ENCODE measurements at regions not wholly inside any gene's neighbourhood (a gene's known extent, or its start where the extent isn't known, plus 50 kb on each side); places are given as distances from the start of the nearest gene placed in this dataset.

GRCh38 chr5:89087128-89087527, 204.1 kb upstream of the MEF2C start:
- no peak overlapping the region for H3K4me3 ChIP-seq (ENCODE audit: low read length)
- no peak overlapping the region for H3K9ac ChIP-seq (ENCODE audit: low read depth, low read length)
- H3K4me2 ChIP-seq (ENCODE audit: low read length), result no peak overlapping the region

DNA sequence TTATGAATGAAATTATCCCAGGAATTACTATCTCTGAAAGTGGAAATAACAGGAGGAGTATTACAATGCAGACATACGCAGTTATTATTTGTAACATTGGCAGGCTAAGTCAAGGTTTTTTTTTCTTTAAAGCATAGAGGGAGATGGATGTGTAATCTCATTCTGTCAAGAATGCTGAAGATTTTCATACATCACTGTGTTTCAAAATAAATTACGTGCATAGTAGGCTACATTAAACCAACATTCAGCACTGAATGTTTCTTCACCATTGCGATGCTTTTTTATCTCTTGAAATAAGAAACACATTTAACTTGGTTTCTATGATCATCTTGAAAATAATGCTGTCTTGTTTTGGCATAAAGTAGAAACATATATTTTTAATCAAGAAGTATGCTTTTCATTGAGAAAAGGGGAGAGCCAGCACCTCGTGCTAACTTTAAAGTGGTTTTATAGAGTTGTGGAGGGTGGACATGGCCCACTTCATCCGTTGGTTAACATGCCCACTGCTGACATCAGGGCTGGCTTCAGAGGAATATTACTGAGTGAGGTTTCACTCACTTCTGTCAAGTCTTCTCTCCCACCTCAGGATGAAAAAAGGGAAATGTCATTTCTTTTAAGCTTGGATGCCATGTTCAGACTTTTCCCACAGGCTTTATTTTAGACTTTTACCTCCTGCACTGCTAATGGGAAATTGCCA, 203.6 kb upstream of the MEF2C start:
- H3K27me3 ChIP-seq (ENCODE audit: control insufficient read depth, insufficient read depth, low read length), result no peaks in the 10 kb centered on the region
- no peak overlapping the region for H3K4me2 ChIP-seq (ENCODE audit: low read length)
- H3K9ac ChIP-seq (ENCODE audit: low read depth, low read length), result no peak overlapping the region
- no peak overlapping the region for H3K4me3 ChIP-seq (ENCODE audit: low read length)
- no peaks in the 10 kb centered on the region for H3K4me1 ChIP-seq (ENCODE audit: control insufficient read depth, insufficient read depth, low read length)
- H3K36me3 ChIP-seq (ENCODE audit: insufficient read depth, low read length), result no peaks in the 10 kb centered on the region
- no peaks in the 10 kb centered on the region for H3K9me3 ChIP-seq (replicated peaks; ENCODE audit: low read length)

More at GRCh38 chr5:89087128-89087527, 204.1 kb upstream of the MEF2C start:
- no peaks in the 10 kb centered on the region for H3K36me3 ChIP-seq (ENCODE audit: insufficient read depth, low read length)
- H3K9me3 ChIP-seq (replicated peaks; ENCODE audit: low read length), result no peaks in the 10 kb centered on the region
- no peaks in the 10 kb centered on the region for H3K27me3 ChIP-seq (ENCODE audit: control insufficient read depth, insufficient read depth, low read length)
- no peaks in the 10 kb centered on the region for H3K4me1 ChIP-seq (ENCODE audit: control insufficient read depth, insufficient read depth, low read length)

- Histone ChIP-seq H3K9ac (ENCODE audit: low read depth, low read length) (no peak overlapping the region), H3K27me3 (ENCODE audit: control insufficient read depth, insufficient read depth, low read length) (no peaks in the 10 kb centered on the region), H3K4me1 (ENCODE audit: control insufficient read depth, insufficient read depth, low read length) (no peaks in the 10 kb centered on the region), H3K9me3 (replicated peaks; ENCODE audit: low read length) (no peaks in the 10 kb centered on the region), H3K4me2 (ENCODE audit: low read length) (no peak overlapping the region), H3K36me3 (ENCODE audit: insufficient read depth, low read length) (no peaks in the 10 kb centered on the region), H3K4me3 (ENCODE audit: low read length) (no peak overlapping the region)
These were observed 200.8 kb upstream of the MEF2C start for GRCh38 chr5:89083791-89084190.

- Histone ChIP-seq H3K36me3 (ENCODE audit: insufficient read depth, low read length) (no peaks in the 10 kb centered on the region), H3K27me3 (ENCODE audit: control insufficient read depth, insufficient read depth, low read length) (no peaks in the 10 kb centered on the region), H3K9me3 (replicated peaks; ENCODE audit: low read length) (no peaks in the 10 kb centered on the region), H3K9ac (ENCODE audit: low read depth, low read length) (no peak overlapping the region), H3K4me3 (ENCODE audit: low read length) (no peak overlapping the region), H3K4me1 (ENCODE audit: control insufficient read depth, insufficient read depth, low read length) (no peaks in the 10 kb centered on the region), H3K4me2 (ENCODE audit: low read length) (no peak overlapping the region)
These were observed 198.4 kb upstream of the MEF2C start for GRCh38 chr5:89081360-89081759.

DNA sequence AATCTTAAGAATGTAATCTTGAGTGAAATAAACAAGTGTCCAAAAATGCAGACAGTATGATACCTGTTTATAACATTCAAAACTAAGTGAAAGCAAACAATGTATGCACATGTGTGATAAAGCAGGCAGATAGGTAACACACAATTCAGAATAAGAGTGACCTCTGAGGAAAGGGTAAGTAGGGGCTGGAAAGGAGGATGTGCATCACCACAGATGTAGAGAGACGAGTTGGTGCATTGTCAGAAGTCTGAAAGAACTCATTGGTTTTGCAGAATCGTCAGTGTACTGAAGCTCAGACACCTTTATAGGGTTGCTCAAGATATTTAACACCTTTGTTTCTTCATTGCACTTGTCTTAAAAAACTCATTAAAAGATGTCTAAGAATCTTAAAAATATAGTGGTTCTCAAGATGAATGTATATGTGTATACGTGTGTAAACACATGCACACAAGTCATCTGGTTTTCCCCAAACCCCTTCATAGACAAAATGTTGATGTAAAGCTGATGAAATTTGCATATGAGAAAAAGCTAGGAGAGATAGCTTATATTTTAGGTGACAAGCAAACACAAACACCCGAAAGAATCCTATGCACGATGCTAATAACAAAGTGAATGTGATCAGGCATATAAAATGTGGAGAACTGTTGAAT, 197.6 kb upstream of the MEF2C start:
- no peaks in the 10 kb centered on the region for H3K9me3 ChIP-seq (replicated peaks; ENCODE audit: low read length)
- H3K36me3 ChIP-seq (ENCODE audit: insufficient read depth, low read length), result no peaks in the 10 kb centered on the region
- no peak overlapping the region for H3K9ac ChIP-seq (ENCODE audit: low read depth, low read length)
- no peak overlapping the region for H3K4me2 ChIP-seq (ENCODE audit: low read length)
- H3K27me3 ChIP-seq (ENCODE audit: control insufficient read depth, insufficient read depth, low read length), result no peaks in the 10 kb centered on the region
- H3K4me1 ChIP-seq (ENCODE audit: control insufficient read depth, insufficient read depth, low read length), result no peaks in the 10 kb centered on the region
- no peak overlapping the region for H3K4me3 ChIP-seq (ENCODE audit: low read length)

- H3K36me3 ChIP-seq (ENCODE audit: insufficient read depth, low read length), result no peaks in the 10 kb centered on the region
- H3K4me3 ChIP-seq (ENCODE audit: low read length), result no peak overlapping the region
- H3K9me3 ChIP-seq (replicated peaks; ENCODE audit: low read length), result no peaks in the 10 kb centered on the region
- no peaks in the 10 kb centered on the region for H3K4me1 ChIP-seq (ENCODE audit: control insufficient read depth, insufficient read depth, low read length)
- no peak overlapping the region for H3K4me2 ChIP-seq (ENCODE audit: low read length)
- no peak overlapping the region for H3K9ac ChIP-seq (ENCODE audit: low read depth, low read length)
- no peaks in the 10 kb centered on the region for H3K27me3 ChIP-seq (ENCODE audit: control insufficient read depth, insufficient read depth, low read length)
These were observed 190.1 kb upstream of the MEF2C start for GRCh38 chr5:89072842-89073672.

GRCh38 chr5:89071941-89072331, 189.0 kb upstream of the MEF2C start:
- no peaks in the 10 kb centered on the region for H3K27me3 ChIP-seq (ENCODE audit: control insufficient read depth, insufficient read depth, low read length)
- H3K9ac ChIP-seq (ENCODE audit: low read depth, low read length), result no peak overlapping the region
- H3K4me1 ChIP-seq (ENCODE audit: control insufficient read depth, insufficient read depth, low read length), result no peaks in the 10 kb centered on the region
- H3K9me3 ChIP-seq (replicated peaks; ENCODE audit: low read length), result no peaks in the 10 kb centered on the region
- H3K4me2 ChIP-seq (ENCODE audit: low read length), result no peak overlapping the region
- no peak overlapping the region for H3K4me3 ChIP-seq (ENCODE audit: low read length)
- no peaks in the 10 kb centered on the region for H3K36me3 ChIP-seq (ENCODE audit: insufficient read depth, low read length)

GRCh38 chr5:89071101-89071940, 188.3 kb upstream of the MEF2C start:
- Histone ChIP-seq H3K4me2 (ENCODE audit: low read length) (no peak overlapping the region), H3K4me3 (ENCODE audit: low read length) (no peak overlapping the region), H3K36me3 (ENCODE audit: insufficient read depth, low read length) (no peaks in the 10 kb centered on the region), H3K9ac (ENCODE audit: low read depth, low read length) (no peak overlapping the region), H3K9me3 (replicated peaks; ENCODE audit: low read length) (no peaks in the 10 kb centered on the region), H3K27me3 (ENCODE audit: control insufficient read depth, insufficient read depth, low read length) (no peaks in the 10 kb centered on the region), H3K4me1 (ENCODE audit: control insufficient read depth, insufficient read depth, low read length) (no peaks in the 10 kb centered on the region)

GRCh38 chr5:89069591-89069990, 186.6 kb upstream of the MEF2C start:
- no peak overlapping the region for H3K4me3 ChIP-seq (ENCODE audit: low read length)
- H3K9me3 ChIP-seq (replicated peaks; ENCODE audit: low read length), result no peaks in the 10 kb centered on the region
- no peaks in the 10 kb centered on the region for H3K4me1 ChIP-seq (ENCODE audit: control insufficient read depth, insufficient read depth, low read length)
- no peaks in the 10 kb centered on the region for H3K36me3 ChIP-seq (ENCODE audit: insufficient read depth, low read length)
- no peaks in the 10 kb centered on the region for H3K27me3 ChIP-seq (ENCODE audit: control insufficient read depth, insufficient read depth, low read length)
- no peak overlapping the region for H3K9ac ChIP-seq (ENCODE audit: low read depth, low read length)
- no peak overlapping the region for H3K4me2 ChIP-seq (ENCODE audit: low read length)

GRCh38 chr5:89067362-89067761, 184.4 kb upstream of the MEF2C start:
- no peak overlapping the region for H3K4me2 ChIP-seq (ENCODE audit: low read length)
- H3K4me1 ChIP-seq (ENCODE audit: control insufficient read depth, insufficient read depth, low read length), result no peaks in the 10 kb centered on the region
- H3K27me3 ChIP-seq (ENCODE audit: control insufficient read depth, insufficient read depth, low read length), result no peaks in the 10 kb centered on the region
- no peak overlapping the region for H3K9ac ChIP-seq (ENCODE audit: low read depth, low read length)
- H3K9me3 ChIP-seq (replicated peaks; ENCODE audit: low read length), result no peaks in the 10 kb centered on the region
- no peaks in the 10 kb centered on the region for H3K36me3 ChIP-seq (ENCODE audit: insufficient read depth, low read length)
- no peak overlapping the region for H3K4me3 ChIP-seq (ENCODE audit: low read length)

GRCh38 chr5:89065919-89066318, 182.9 kb upstream of the MEF2C start:
- Histone ChIP-seq H3K27me3 (ENCODE audit: control insufficient read depth, insufficient read depth, low read length) (no peaks in the 10 kb centered on the region), H3K4me3 (ENCODE audit: low read length) (no peak overlapping the region), H3K9ac (ENCODE audit: low read depth, low read length) (no peak overlapping the region), H3K36me3 (ENCODE audit: insufficient read depth, low read length) (no peaks in the 10 kb centered on the region), H3K9me3 (replicated peaks; ENCODE audit: low read length) (no peaks in the 10 kb centered on the region), H3K4me2 (ENCODE audit: low read length) (no peak overlapping the region), H3K4me1 (ENCODE audit: control insufficient read depth, insufficient read depth, low read length) (no peaks in the 10 kb centered on the region)
